MM.1S (cell line): ENCODE measurements at regions not wholly inside any gene's neighbourhood (a gene's known extent, or its start where the extent isn't known, plus 50 kb on each side); places are given as distances from the start of the nearest gene placed in this dataset.

Experiments
- EZH2phosphoT487 ChIP-seq: fragments of 300-600 bp; sonication (generic); IDR thresholded peaks from 2 replicates; pipeline ENCODE4 v1.6.1; 2018; ENCODE audit warnings: antibody characterized with exemption, low read length
- TF ChIP-seq, protein P1 (sequence below): fragments of 300-600 bp; sonication (generic); IDR thresholded peaks from 2 replicates; pipeline ENCODE4 v1.5.1; 2016; ENCODE audit warnings: antibody characterized with exemption, low read length, mixed read lengths

DNA sequence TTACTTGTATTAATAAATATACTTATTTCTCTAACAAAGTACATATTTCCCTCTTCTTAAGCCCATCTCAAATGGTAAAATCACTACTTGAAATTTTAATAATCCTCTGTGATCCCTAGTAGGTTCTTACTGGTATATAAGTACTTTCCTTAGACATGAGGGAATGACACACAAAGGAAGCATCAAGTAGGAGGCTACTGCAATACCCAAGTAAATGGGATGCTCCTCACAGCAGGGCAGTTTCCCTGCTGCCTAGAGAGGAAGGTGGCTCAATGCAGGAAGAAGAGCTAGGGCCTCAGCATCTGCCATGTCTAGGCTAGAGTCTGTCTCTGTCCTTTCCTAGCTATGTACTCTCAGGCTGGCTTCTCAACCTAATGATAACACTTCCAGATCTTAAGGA, 122.1 kb upstream of the DIPK2B start:
- TF ChIP-seq, protein P1, sequence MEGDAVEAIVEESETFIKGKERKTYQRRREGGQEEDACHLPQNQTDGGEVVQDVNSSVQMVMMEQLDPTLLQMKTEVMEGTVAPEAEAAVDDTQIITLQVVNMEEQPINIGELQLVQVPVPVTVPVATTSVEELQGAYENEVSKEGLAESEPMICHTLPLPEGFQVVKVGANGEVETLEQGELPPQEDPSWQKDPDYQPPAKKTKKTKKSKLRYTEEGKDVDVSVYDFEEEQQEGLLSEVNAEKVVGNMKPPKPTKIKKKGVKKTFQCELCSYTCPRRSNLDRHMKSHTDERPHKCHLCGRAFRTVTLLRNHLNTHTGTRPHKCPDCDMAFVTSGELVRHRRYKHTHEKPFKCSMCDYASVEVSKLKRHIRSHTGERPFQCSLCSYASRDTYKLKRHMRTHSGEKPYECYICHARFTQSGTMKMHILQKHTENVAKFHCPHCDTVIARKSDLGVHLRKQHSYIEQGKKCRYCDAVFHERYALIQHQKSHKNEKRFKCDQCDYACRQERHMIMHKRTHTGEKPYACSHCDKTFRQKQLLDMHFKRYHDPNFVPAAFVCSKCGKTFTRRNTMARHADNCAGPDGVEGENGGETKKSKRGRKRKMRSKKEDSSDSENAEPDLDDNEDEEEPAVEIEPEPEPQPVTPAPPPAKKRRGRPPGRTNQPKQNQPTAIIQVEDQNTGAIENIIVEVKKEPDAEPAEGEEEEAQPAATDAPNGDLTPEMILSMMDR, result no peak
- no peak for TF ChIP-seq EZH2phosphoT487
